Stimulated activated effector memory CD8-positive, alpha-beta T cell treated with anti-CD3 and anti-CD28 coated beads, Interleukin-12 subunit alpha, Interleukin-12 subunit beta, amount 100 ng/mL, for 72 hours (primary cell): ENCODE measurements at regions not wholly inside any gene's neighbourhood (a gene's known extent, or its start where the extent isn't known, plus 50 kb on each side); places are given as distances from the start of the nearest gene placed in this dataset.
A peak's percentile ranks its signal among the peaks of the same experiment; 100 is the strongest.
"Not testable (repeated sequence)": the region's sequence is repeated elsewhere in the genome, so short reads cannot be mapped to it uniquely, and the experiment has no call there.

Experiments
- ATAC-seq: fragments of 150-1000 bp; cut with Tn5 transposase; 2 replicates; pipeline ENCODE4 v1.10.0; 2021
- DNase-seq, 2 donors: peaks; one replicate each; pipeline ENCODE4 v3.0.0; 2021 to 2022; ENCODE audit warnings: low spot score in 2 of 2
- H3K27ac Mint-ChIP-seq: one replicate; pipeline ENCODE4 v1.8.0; 2022; ENCODE audit warnings: mild to moderate bottlenecking, mixed read lengths
- H3K36me3 Mint-ChIP-seq: one replicate; pipeline ENCODE4 v1.8.0; 2022; ENCODE audit warnings: mild to moderate bottlenecking, mixed read lengths
- H3K4me1 Mint-ChIP-seq: one replicate; pipeline ENCODE4 v1.8.0; 2022; ENCODE audit warnings: mixed read lengths
- H3K4me3 Mint-ChIP-seq: one replicate; pipeline ENCODE4 v1.8.0; 2022; ENCODE audit warnings: mild to moderate bottlenecking, mixed read lengths
- H3K9me3 Mint-ChIP-seq: one replicate; pipeline ENCODE4 v1.8.0; 2022; ENCODE audit warnings: mixed read lengths

- H3K27ac Mint-ChIP-seq: no peak overlapping the region
- no peaks in the 10 kb centered on the region for H3K36me3 Mint-ChIP-seq
- ATAC-seq (no peak), DNase-seq (no peak)
- H3K4me1 Mint-ChIP-seq: no peaks in the 10 kb centered on the region
- no peak overlapping the region for H3K4me3 Mint-ChIP-seq
- no peaks in the 10 kb centered on the region for H3K9me3 Mint-ChIP-seq
Measured at GRCh38 chr3:104080088-104080626, 1286.6 kb upstream of the ALCAM start.

- no peak for ATAC-seq
- Mint-ChIP-seq H3K27ac (no peak overlapping the region), H3K9me3 (peaks cover 8% of the 10 kb centered on the region), H3K36me3 (no peaks in the 10 kb centered on the region), H3K4me1 (no peaks in the 10 kb centered on the region), H3K4me3 (no peak overlapping the region)
- no peak for DNase-seq
Measured at GRCh38 chr3:104088738-104089137, 1278.0 kb upstream of the ALCAM start.

GRCh38 chr3:104089987-104090386 is 1276.7 kb upstream of the ALCAM start:
- not testable (repeated sequence) for H3K27ac Mint-ChIP-seq, H3K9me3 Mint-ChIP-seq, H3K4me1 Mint-ChIP-seq, ATAC-seq, H3K36me3 Mint-ChIP-seq, H3K4me3 Mint-ChIP-seq, DNase-seq

GRCh38 chr3:104101736-104102135 is 1265.0 kb upstream of the ALCAM start:
- DNase-seq (no peak), ATAC-seq (no peak)
- Mint-ChIP-seq H3K4me1 (no peaks in the 10 kb centered on the region), H3K4me3 (no peak overlapping the region), H3K27ac (no peak overlapping the region), H3K36me3 (no peaks in the 10 kb centered on the region), H3K9me3 (no peaks in the 10 kb centered on the region)

GRCh38 chr3:104102386-104102785 is 1264.3 kb upstream of the ALCAM start:
- Mint-ChIP-seq H3K4me3 (no peak overlapping the region), H3K36me3 (no peaks in the 10 kb centered on the region), H3K27ac (no peak overlapping the region), H3K9me3 (no peaks in the 10 kb centered on the region), H3K4me1 (no peaks in the 10 kb centered on the region)
- DNase-seq: no peak
- peak; percentile 35 for ATAC-seq

- ATAC-seq: no peak
- H3K36me3 Mint-ChIP-seq: no peaks in the 10 kb centered on the region
- H3K4me3 Mint-ChIP-seq: no peak overlapping the region
- DNase-seq: no peak
- no peaks in the 10 kb centered on the region for H3K4me1 Mint-ChIP-seq
- H3K27ac Mint-ChIP-seq: no peak overlapping the region
- H3K9me3 Mint-ChIP-seq: no peaks in the 10 kb centered on the region
Measured at GRCh38 chr3:104106276-104106675, 1260.4 kb upstream of the ALCAM start.

- Mint-ChIP-seq H3K4me3 (no peak overlapping the region), H3K9me3 (peaks cover 4% of the 10 kb centered on the region), H3K27ac (no peak overlapping the region), H3K4me1 (no peaks in the 10 kb centered on the region), H3K36me3 (no peaks in the 10 kb centered on the region)
- DNase-seq: no peak
- ATAC-seq: no peak
Measured at GRCh38 chr3:104108522-104108921, 1258.2 kb upstream of the ALCAM start.

- no peak for DNase-seq
- peaks cover 9% of the 10 kb centered on the region for H3K9me3 Mint-ChIP-seq
- no peaks in the 10 kb centered on the region for H3K36me3 Mint-ChIP-seq
- no peak for ATAC-seq
- no peaks in the 10 kb centered on the region for H3K4me1 Mint-ChIP-seq
- H3K4me3 Mint-ChIP-seq: no peak overlapping the region
- H3K27ac Mint-ChIP-seq: no peak overlapping the region
Measured at GRCh38 chr3:104126463-104126862, 1240.2 kb upstream of the ALCAM start.

- H3K4me3 Mint-ChIP-seq: no peak overlapping the region
- H3K9me3 Mint-ChIP-seq: peaks cover 9% of the 10 kb centered on the region
- no peak for ATAC-seq
- no peak overlapping the region for H3K27ac Mint-ChIP-seq
- no peak for DNase-seq
- H3K4me1 Mint-ChIP-seq: no peaks in the 10 kb centered on the region
- H3K36me3 Mint-ChIP-seq: no peaks in the 10 kb centered on the region
Measured at GRCh38 chr3:104126864-104127553, 1239.7 kb upstream of the ALCAM start.

GRCh38 chr3:104127830-104128229 is 1238.9 kb upstream of the ALCAM start:
- Mint-ChIP-seq H3K4me3 (no peak overlapping the region), H3K9me3 (peaks cover 9% of the 10 kb centered on the region), H3K36me3 (no peaks in the 10 kb centered on the region), H3K4me1 (no peaks in the 10 kb centered on the region), H3K27ac (no peak overlapping the region)
- ATAC-seq (no peak), DNase-seq (no peak)

- DNase-seq: no peak
- ATAC-seq: no peak
- H3K4me1 Mint-ChIP-seq: no peaks in the 10 kb centered on the region
Measured at GRCh38 chr3:104132566-104133403, 1233.9 kb upstream of the ALCAM start.

GRCh38 chr3:104133630-104134029 is 1233.1 kb upstream of the ALCAM start:
- ATAC-seq: no peak
- no peaks in the 10 kb centered on the region for H3K4me1 Mint-ChIP-seq
- DNase-seq: no peak
- H3K9me3 Mint-ChIP-seq: peaks cover 3% of the 10 kb centered on the region
- no peak overlapping the region for H3K4me3 Mint-ChIP-seq
- H3K27ac Mint-ChIP-seq: no peak overlapping the region
- H3K36me3 Mint-ChIP-seq: no peaks in the 10 kb centered on the region

More at GRCh38 chr3:104132566-104133403, 1233.9 kb upstream of the ALCAM start:
- Mint-ChIP-seq H3K36me3 (no peaks in the 10 kb centered on the region), H3K4me3 (no peak overlapping the region), H3K9me3 (peaks cover 3% of the 10 kb centered on the region), H3K27ac (no peak overlapping the region)

- Mint-ChIP-seq H3K36me3 (no peaks in the 10 kb centered on the region), H3K27ac (no peak overlapping the region), H3K4me1 (no peaks in the 10 kb centered on the region), H3K4me3 (no peak overlapping the region), H3K9me3 (no peaks in the 10 kb centered on the region)
- ATAC-seq (no peak), DNase-seq (no peak)
Measured at GRCh38 chr3:104137116-104137515, 1229.6 kb upstream of the ALCAM start.

- H3K4me1 Mint-ChIP-seq: no peaks in the 10 kb centered on the region
- no peak overlapping the region for H3K4me3 Mint-ChIP-seq
- peaks cover 4% of the 10 kb centered on the region for H3K9me3 Mint-ChIP-seq
Measured at GRCh38 chr3:104145164-104145563, 1221.5 kb upstream of the ALCAM start.

GRCh38 chr3:104149154-104149553 is 1217.6 kb upstream of the ALCAM start:
- Mint-ChIP-seq H3K9me3 (peaks cover 4% of the 10 kb centered on the region), H3K27ac (no peak overlapping the region), H3K4me1 (no peaks in the 10 kb centered on the region), H3K4me3 (no peak overlapping the region), H3K36me3 (no peaks in the 10 kb centered on the region)
- DNase-seq (no peak), ATAC-seq (no peak)

More at GRCh38 chr3:104145164-104145563, 1221.5 kb upstream of the ALCAM start:
- Mint-ChIP-seq H3K27ac (no peak overlapping the region), H3K36me3 (no peaks in the 10 kb centered on the region)
- ATAC-seq (no peak), DNase-seq (no peak)

GRCh38 chr3:104150724-104151123 is 1216.0 kb upstream of the ALCAM start:
- Mint-ChIP-seq H3K36me3 (no peaks in the 10 kb centered on the region), H3K9me3 (peaks cover 4% of the 10 kb centered on the region), H3K27ac (no peak overlapping the region), H3K4me3 (no peak overlapping the region), H3K4me1 (no peaks in the 10 kb centered on the region)
- DNase-seq: no peak
- ATAC-seq: no peak
